Osteoblast (primary cell): ENCODE measurements at regions not wholly inside any gene's neighbourhood (a gene's known extent, or its start where the extent isn't known, plus 50 kb on each side); places are given as distances from the start of the nearest gene placed in this dataset.

ENCODE experiments used
- DNase-seq: peaks from one replicate; pipeline ENCODE4 v3.0.0; 2011; ENCODE audit warnings: low spot score, mixed read lengths; ENCODE audit not compliant: insufficient read length; ENCODE audit errors: missing footprints
- H2AFZ ChIP-seq: 2 replicates; pipeline ENCODE4 v1.6.0; 2011; ENCODE audit warnings: mild to moderate bottlenecking, low read length
- H3K27ac ChIP-seq: 2 replicates; pipeline ENCODE4 v1.5.1; 2011; ENCODE audit warnings: mild to moderate bottlenecking, low read depth, low read length, moderate library complexity
- H3K27me3 ChIP-seq: 2 replicates; pipeline ENCODE4 v1.6.0; 2012; ENCODE audit warnings: mild to moderate bottlenecking, control low read depth, inconsistent platforms, low read length, moderate library complexity; ENCODE audit not compliant: insufficient read depth
- H3K36me3 ChIP-seq: 2 replicates; pipeline ENCODE4 v1.5.1; 2011; ENCODE audit warnings: mild to moderate bottlenecking, low read length, control low read depth, moderate library complexity; ENCODE audit not compliant: insufficient read depth
- H3K4me1 ChIP-seq: 2 replicates; pipeline ENCODE4 v1.5.1; 2011; ENCODE audit warnings: mild to moderate bottlenecking, low read length, control low read depth, moderate library complexity; ENCODE audit not compliant: insufficient read depth
- H3K4me2 ChIP-seq: 2 replicates; pipeline ENCODE4 v1.6.0; 2011; ENCODE audit warnings: mild to moderate bottlenecking, low read length; ENCODE audit not compliant: insufficient read depth
- H3K4me3 ChIP-seq: fragments of 200-600 bp; sonication (generic); 3 replicates; pipeline ENCODE4 v1.5.1; 2012; ENCODE audit warnings: mild to moderate bottlenecking, low read length, inconsistent platforms; ENCODE audit not compliant: insufficient read depth
- H3K79me2 ChIP-seq: 2 replicates; pipeline ENCODE4 v1.6.0; 2012; ENCODE audit warnings: mild to moderate bottlenecking, low read length, control low read depth, inconsistent platforms; ENCODE audit not compliant: insufficient read depth
- H3K9me3 ChIP-seq: 2 replicates; pipeline ENCODE4 v1.5.1; 2011; ENCODE audit warnings: low read depth, low read length, control low read depth
- H4K20me1 ChIP-seq: 2 replicates; pipeline ENCODE4 v1.6.0; 2012; ENCODE audit warnings: mild to moderate bottlenecking, low read length, control low read depth; ENCODE audit not compliant: insufficient read depth
- CTCF ChIP-seq: IDR thresholded peaks from 2 replicates; pipeline ENCODE4 v1.5.1; 2011; ENCODE audit warnings: mild to moderate bottlenecking, low read depth, low read length, moderate library complexity; ENCODE audit errors: extremely low read depth

- Histone ChIP-seq H3K4me1 (peaks cover 79% of the 10 kb centered on the region), H3K27ac (peak overlapping the region; percentile 99), H2AFZ (no peak overlapping the region), H3K4me2 (no peak overlapping the region), H4K20me1 (no peaks in the 10 kb centered on the region), H3K79me2 (no peaks in the 10 kb centered on the region), H3K36me3 (no peaks in the 10 kb centered on the region), H3K4me3 (no peak overlapping the region), H3K9me3 (no peaks in the 10 kb centered on the region), H3K27me3 (no peaks in the 10 kb centered on the region)
- DNase-seq, result peak; percentile 10
- TF ChIP-seq CTCF, result no peak
Measured at GRCh38 chr7:22587322-22587721, 87.3 kb upstream of the STEAP1B start.

- Histone ChIP-seq H3K27me3 (no peaks in the 10 kb centered on the region), H3K36me3 (no peaks in the 10 kb centered on the region), H3K4me1 (peaks cover 79% of the 10 kb centered on the region), H3K27ac (peak overlapping the region; percentile 99), H3K79me2 (no peaks in the 10 kb centered on the region), H4K20me1 (no peaks in the 10 kb centered on the region), H3K9me3 (no peaks in the 10 kb centered on the region), H3K4me2 (no peak overlapping the region), H3K4me3 (no peak overlapping the region), H2AFZ (no peak overlapping the region)
- TF ChIP-seq CTCF, result peak; percentile 46
- DNase-seq, result no peak
Measured at GRCh38 chr7:22586786-22587140, 86.8 kb upstream of the STEAP1B start.

- Histone ChIP-seq H3K36me3 (no peaks in the 10 kb centered on the region), H3K9me3 (no peaks in the 10 kb centered on the region), H2AFZ (no peak overlapping the region), H3K4me1 (peaks cover 76% of the 10 kb centered on the region), H3K27ac (peak overlapping the region; percentile 99), H4K20me1 (no peaks in the 10 kb centered on the region), H3K4me3 (no peak overlapping the region), H3K79me2 (no peaks in the 10 kb centered on the region), H3K4me2 (no peak overlapping the region), H3K27me3 (no peaks in the 10 kb centered on the region)
- DNase-seq, result no peak
- TF ChIP-seq CTCF, result no peak
Measured at GRCh38 chr7:22586101-22586785, 86.3 kb upstream of the STEAP1B start.

GRCh38 chr7:22584179-22584578 lies 84.2 kb upstream of the STEAP1B start:
- H4K20me1 ChIP-seq, result no peaks in the 10 kb centered on the region
- H3K4me2 ChIP-seq, result no peak overlapping the region
- no peaks in the 10 kb centered on the region for H3K9me3 ChIP-seq
- H3K4me1 ChIP-seq, result peaks cover 56% of the 10 kb centered on the region
- no peak for TF ChIP-seq CTCF
- no peaks in the 10 kb centered on the region for H3K79me2 ChIP-seq
- no peaks in the 10 kb centered on the region for H3K27me3 ChIP-seq
- peak overlapping the region; percentile 14 for H3K27ac ChIP-seq
- no peak overlapping the region for H3K4me3 ChIP-seq
- H2AFZ ChIP-seq, result no peak overlapping the region
- no peaks in the 10 kb centered on the region for H3K36me3 ChIP-seq
- DNase-seq, result no peak
